ENCODE measurements at regions not wholly inside any gene's neighbourhood (a gene's known extent, or its start where the extent isn't known, plus 50 kb on each side); places are given as distances from the start of the nearest gene placed in this dataset.
"Not testable (repeated sequence)": the region's sequence is repeated elsewhere in the genome, so short reads cannot be mapped to it uniquely, and the experiment has no call there.

- DNase-seq (ENCODE audit: low read depth), result no peak
Observed at GRCh38 chr5:152046361-152046760, 121.7 kb upstream of the GLRA1 start.

GRCh38 chr5:152038856-152039255 is 114.2 kb upstream of the GLRA1 start:
- not testable (repeated sequence) for DNase-seq (ENCODE audit: low read depth)

GRCh38 chr5:152026328-152027024 is 101.8 kb upstream of the GLRA1 start:
- not testable (repeated sequence) for DNase-seq (ENCODE audit: low read depth)

- no peak for DNase-seq (ENCODE audit: low read depth)
Observed at GRCh38 chr5:152016421-152016820, 91.8 kb upstream of the GLRA1 start.

GRCh38 chr5:152007653-152008335 is 83.1 kb upstream of the GLRA1 start:
- no peak for DNase-seq (ENCODE audit: low read depth)

- no peak for DNase-seq (ENCODE audit: low read depth)
Observed at GRCh38 chr5:152004095-152004494, 79.4 kb upstream of the GLRA1 start.

Measured in stimulated activated CD8-positive, alpha-beta memory T cell treated with anti-CD3 and anti-CD28 coated beads, Interleukin-15, amount 100 ng/mL, for 24 hours (primary cell).